ENCODE measurements at regions not wholly inside any gene's neighbourhood (a gene's known extent, or its start where the extent isn't known, plus 50 kb on each side); places are given as distances from the start of the nearest gene placed in this dataset.

- TF ChIP-seq ZNF318 (CRISPR knock-in tag; IDR thresholded peaks at IDR 0.05) (no peak), POLR2A (IDR thresholded peaks at IDR 0.05; ENCODE audit: insufficient read depth in 1 of 2, low read depth in 2 of 2, low read length in 2 of 2) (no peak), IRF2 (CRISPR knock-in tag; IDR thresholded peaks at IDR 0.05) (no peak; the same call in 1 of the 2 replicates), PPARG (CRISPR knock-in tag; conservative IDR thresholded peaks at IDR 0.05) (peak; percentile 59; the same call in 1 of the 2 replicates), HMGXB3 (CRISPR knock-in tag; IDR thresholded peaks at IDR 0.05; ENCODE audit: borderline replicate concordance) (no peak), ZNF883 (CRISPR knock-in tag; IDR thresholded peaks at IDR 0.05; ENCODE audit: not compliant biosample characterization) (no peak), GZF1 (CRISPR knock-in tag; IDR thresholded peaks at IDR 0.05) (peak; percentile 92; the same call in 1 of the 2 replicates), ZNF430 (CRISPR knock-in tag; IDR thresholded peaks at IDR 0.05) (0 out of 2 replicates have a peak, but pooled peaks have one; percentile 21), ZNF20 (CRISPR knock-in tag; IDR thresholded peaks at IDR 0.05) (no peak), SMAD9 (CRISPR knock-in tag; IDR thresholded peaks at IDR 0.05) (no peak), ZSCAN9 (CRISPR knock-in tag; IDR thresholded peaks at IDR 0.05; ENCODE audit: borderline replicate concordance) (no peak; the same call in 1 of the 2 replicates), KLF6 (CRISPR knock-in tag; IDR thresholded peaks at IDR 0.05) (no peak), GMEB1 (CRISPR knock-in tag; IDR thresholded peaks at IDR 0.05; ENCODE audit: borderline replicate concordance) (no peak), NCOA2 (CRISPR knock-in tag; IDR thresholded peaks at IDR 0.05) (peak; percentile 89), HDAC6 (IDR thresholded peaks at IDR 0.05; ENCODE audit: low read depth, low read length) (no peak)
These were observed 141.5 kb upstream of the TBL1XR1 start (continued) for GRCh38 chr3:177338697-177339219.
